GM12878 (cell line): ENCODE measurements at regions not wholly inside any gene's neighbourhood (a gene's known extent, or its start where the extent isn't known, plus 50 kb on each side); places are given as distances from the start of the nearest gene placed in this dataset.

Experiments used
- ATAC-seq: fragments of 200-7000 bp; cut with Tn5 transposase; 3 replicates; pipeline ENCODE4 v1.9.1; 2020; ENCODE audit warnings: mild to moderate bottlenecking, moderate library complexity
- BruUV-seq: library from RNA; stranded (reverse); fragments of 400-500 nt; replicated peaks from 2 replicates; lab custom pipeline; 2021; lab: Mats Ljungman, UMichigan
- CTCF ChIA-PET: fragments of 300-600 bp; sonication (Branson Sonifier 250); formaldehyde crosslinking; extraction: SDS; loops from one replicate; lab custom pipeline; 2021; ENCODE audit warnings: inconsistent platforms; lab: Yijun Ruan, JAX
- POLR2A ChIA-PET: fragments of 350-600 bp; formaldehyde crosslinking; extraction: SDS; loops from one replicate; lab custom pipeline; 2021; ENCODE audit warnings: inconsistent platforms; lab: Charles Lee
- RAD21 ChIA-PET: fragments of 300-600 bp; sonication (Branson Sonifier 250); formaldehyde crosslinking; loops from one replicate; lab custom pipeline; 2023; ENCODE audit warnings: antibody characterized with exemption; ENCODE audit not compliant: unreplicated experiment; lab: Charles Lee
- SMC1A ChIA-PET: fragments of 300-600 bp; sonication (Branson Sonifier 250); formaldehyde crosslinking; loops from one replicate; lab custom pipeline; 2023; ENCODE audit not compliant: unreplicated experiment, uncharacterized antibody; lab: Charles Lee
- DNase-seq: peaks from one replicate; pipeline ENCODE4 v3.0.0-alpha.2; 2011; ENCODE audit warnings: low read depth, low spot score
- FAIRE-seq: peaks from 3 replicates; lab custom pipeline; 2011; peaks lifted over from hg19 to GRCh38; lab: Jason Lieb, UNC
- H2AFZ ChIP-seq: 2 replicates; pipeline ENCODE4 v1.6.0; 2011; ENCODE audit warnings: low read depth, low read length, control low read depth; ENCODE audit not compliant: control insufficient read depth
- H3K27ac ChIP-seq: 2 replicates; pipeline ENCODE4 v1.5.1; 2011; ENCODE audit warnings: control low read depth; ENCODE audit not compliant: control insufficient read depth, insufficient read depth
- H3K27me3 ChIP-seq, 2 experiments: replicated peaks in 1 of 2; 2 replicates each; pipeline versions ENCODE4 v1.6.0 to v1.6.1; 2011; ENCODE audit warnings: low read length in 1 of 2; ENCODE audit not compliant: control insufficient read depth in 2 of 2, insufficient read depth in 2 of 2
- H3K36me3 ChIP-seq, 2 experiments: 2 replicates each; pipeline ENCODE4 v1.5.1; 2011; ENCODE audit warnings: low read length in 1 of 2; ENCODE audit not compliant: control insufficient read depth in 2 of 2, insufficient read depth in 2 of 2
- H3K4me1 ChIP-seq: 2 replicates; pipeline ENCODE4 v1.6.1; 2011; ENCODE audit warnings: mild to moderate bottlenecking, low read length, moderate library complexity, mixed read lengths; ENCODE audit not compliant: control insufficient read depth, insufficient read depth
- H3K4me2 ChIP-seq: 2 replicates; pipeline ENCODE4 v1.6.0; 2011; ENCODE audit warnings: control low read depth; ENCODE audit not compliant: control insufficient read depth, insufficient read depth
- H3K4me3 ChIP-seq: fragments of 200-600 bp; sonication (generic); 2 replicates; pipeline ENCODE4 v1.5.1; 2016
- H3K79me2 ChIP-seq: 2 replicates; pipeline ENCODE4 v1.6.0; 2011; ENCODE audit warnings: low read length; ENCODE audit not compliant: control insufficient read depth, insufficient read depth
- H3K9ac ChIP-seq: 2 replicates; pipeline ENCODE4 v1.8.0; 2011; ENCODE audit warnings: low read length, control low read depth, mixed read lengths; ENCODE audit not compliant: control insufficient read depth, insufficient read depth
- H3K9me3 ChIP-seq: replicated peaks from 3 replicates; pipeline ENCODE4 v1.5.1; 2011; ENCODE audit warnings: mild to moderate bottlenecking, low read length; ENCODE audit not compliant: control insufficient read depth, insufficient read depth
- H4K20me1 ChIP-seq: 2 replicates; pipeline ENCODE4 v1.6.0; 2011; ENCODE audit not compliant: control insufficient read depth, insufficient read depth
- BCL11A ChIP-seq: IDR thresholded peaks from 2 replicates; pipeline ENCODE4 v1.6.1; 2011; ENCODE audit warnings: low read depth, low read length
- CBX5 ChIP-seq: sonication (generic); IDR thresholded peaks from 2 replicates; pipeline ENCODE4 v1.6.1; 2016; ENCODE audit warnings: low read depth, moderate library complexity, mild to moderate bottlenecking, inconsistent platforms
- FOXK2 ChIP-seq: fragments of 450-650 bp; IDR thresholded peaks from 2 replicates; pipeline ENCODE4 v1.6.1; 2017; ENCODE audit warnings: mild to moderate bottlenecking, moderate library complexity
- GABPA ChIP-seq: IDR thresholded peaks from 2 replicates; pipeline ENCODE4 v1.6.1; 2014; ENCODE audit warnings: antibody characterized with exemption, low read depth, mild to moderate bottlenecking, inconsistent platforms
- GATAD2B ChIP-seq: fragments of 450-650 bp; conservative IDR thresholded peaks from 2 replicates; pipeline ENCODE4 v1.6.1; 2017; ENCODE audit warnings: low read depth, mild to moderate bottlenecking, moderate library complexity
- HDAC2 ChIP-seq: fragments of 200-600 bp; sonication (generic); IDR thresholded peaks from 2 replicates; pipeline ENCODE4 v1.6.1; 2017
- HDGF ChIP-seq: fragments of 450-650 bp; IDR thresholded peaks from 2 replicates; pipeline ENCODE4 v1.6.1; 2016; ENCODE audit warnings: antibody characterized with exemption
- KDM1A ChIP-seq: fragments of 200-600 bp; sonication (generic); IDR thresholded peaks from 2 replicates; pipeline ENCODE4 v1.6.1; 2016; ENCODE audit warnings: borderline replicate concordance
- MEF2B ChIP-seq: fragments of 450-650 bp; IDR thresholded peaks from 2 replicates; pipeline ENCODE4 v1.6.1; 2018; ENCODE audit warnings: mild to moderate bottlenecking, moderate library complexity; ENCODE audit not compliant: partially characterized antibody, poor library complexity, severe bottlenecking
- NFXL1 ChIP-seq: fragments of 450-650 bp; IDR thresholded peaks from 2 replicates; pipeline ENCODE4 v1.6.1; 2017; ENCODE audit warnings: antibody characterized with exemption, mild to moderate bottlenecking, borderline replicate concordance
- PAX5 ChIP-seq: IDR thresholded peaks from 2 replicates; pipeline ENCODE4 v1.6.1; 2011; ENCODE audit warnings: low read depth, low read length, borderline replicate concordance
- SREBF2 ChIP-seq: IDR thresholded peaks from 2 replicates; pipeline ENCODE4 v1.6.1; 2012; ENCODE audit warnings: mild to moderate bottlenecking, low read length
- USF2 ChIP-seq: IDR thresholded peaks from 2 replicates; pipeline ENCODE4 v1.6.1; 2011; ENCODE audit warnings: low read depth, low read length, improper control_type of control experiment, borderline replicate concordance
- YY1 ChIP-seq: IDR thresholded peaks from 2 replicates; pipeline ENCODE4 v1.6.1; 2011; ENCODE audit warnings: low read depth, mild to moderate bottlenecking, low read length
- ZBTB33 ChIP-seq: fragments of 450-650 bp; IDR thresholded peaks from 2 replicates; pipeline ENCODE4 v1.6.1; 2017; ENCODE audit warnings: mild to moderate bottlenecking
- ZNF384 ChIP-seq: IDR thresholded peaks from 2 replicates; pipeline ENCODE4 v1.6.1; 2012; ENCODE audit warnings: low read depth, mild to moderate bottlenecking, low read length, improper control_type of control experiment, borderline replicate concordance
- WGBS: methylation state at CpG from one replicate; pipeline ENCODE4 v1.1.6; 2016; ENCODE audit warnings: low lambda C conversion rate; ENCODE audit not compliant: insufficient replicate concordance, insufficient coverage; ENCODE audit errors: missing lambda C conversion rate; 5-methylcytosine and 5-hydroxymethylcytosine counted together
- in situ Hi-C: fragments of 300-500 bp; cut with MboI; formaldehyde crosslinking; loops from 9 replicates; pipeline ENCODE4 v1.14.3; 2018; ENCODE audit warnings: mixed read lengths
- intact Hi-C: fragments of 100-400 bp; cut with micrococcal nuclease; formaldehyde crosslinking; loops from one replicate; pipeline ENCODE4 v1.14.2; 2022; ENCODE audit not compliant: unreplicated experiment

DNA sequence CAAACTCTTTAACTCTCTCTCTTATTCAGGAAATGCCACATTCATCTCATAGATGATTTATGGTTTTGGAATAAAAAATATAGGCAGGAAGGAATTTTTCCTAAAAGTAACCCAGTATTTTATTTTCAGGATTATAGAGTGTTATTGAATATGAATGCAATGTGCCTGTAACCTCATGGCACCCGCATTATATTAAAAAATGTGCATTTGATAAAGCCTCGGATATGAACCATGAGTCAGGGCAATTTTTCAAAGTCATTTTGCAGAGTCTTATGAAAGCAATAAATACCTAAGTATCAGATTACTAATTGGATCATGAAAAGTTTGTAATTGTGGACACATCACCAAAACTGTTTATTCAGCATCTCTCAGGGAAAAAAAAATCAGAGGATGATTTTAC is 573.8 kb downstream of the TSN start:
- Histone ChIP-seq H2AFZ (no peak overlapping the region), H3K4me2 (no peak overlapping the region), H3K4me3 (no peak overlapping the region), H3K36me3 (no peaks in the 10 kb centered on the region), H3K27me3 (no peaks in the 10 kb centered on the region), H3K4me1 (no peaks in the 10 kb centered on the region), H3K9me3 (no peaks in the 10 kb centered on the region), H4K20me1 (no peaks in the 10 kb centered on the region), H3K27ac (no peak overlapping the region), H3K79me2 (no peaks in the 10 kb centered on the region), H3K9ac (no peak overlapping the region)
- ATAC-seq (no peak), FAIRE-seq (no peak), DNase-seq (no peak)
- no peak for TF ChIP-seq FOXK2
- TF ChIP-seq CBX5: no peak
- TF ChIP-seq GABPA: no peak
- TF ChIP-seq ZNF384: no peak
- TF ChIP-seq SREBF2: no peak
- no peak for TF ChIP-seq YY1
- intact Hi-C loops (no loop called here), in situ Hi-C loops (no loop called here)
- POLR2A ChIA-PET: no interaction called here
- SMC1A ChIA-PET: interaction anchor here (1.0 kb wide), 1 partner anchor 10 kb away, joined by 3 read pairs; no protein-coding TSS in a partner anchor
- RAD21 ChIA-PET: no interaction called here
- WGBS: 5% methylated on average over 2 of the region's 2 CpGs
- BruUV-seq: no TSS peak
- CTCF ChIA-PET: no interaction called here

- Histone ChIP-seq H3K27me3 (no peaks in the 10 kb centered on the region), H4K20me1 (no peaks in the 10 kb centered on the region), H3K9ac (no peak overlapping the region), H3K36me3 (no peaks in the 10 kb centered on the region), H3K9me3 (no peaks in the 10 kb centered on the region; the same call in 2 of the 3 replicates), H3K4me3 (no peak overlapping the region), H3K4me1 (no peaks in the 10 kb centered on the region), H3K79me2 (no peaks in the 10 kb centered on the region), H2AFZ (no peak overlapping the region), H3K27ac (no peak overlapping the region), H3K4me2 (no peak overlapping the region)
- RAD21 ChIA-PET: no interaction called here
- POLR2A ChIA-PET: no interaction called here
- DNase-seq: no peak
- 5% methylated on average over 2 of the region's 2 CpGs for WGBS
- in situ Hi-C loops (no loop called here), intact Hi-C loops (no loop called here)
- BruUV-seq: no TSS peak
- SMC1A ChIA-PET: no interaction called here
- no peak for ATAC-seq
- TF ChIP-seq ZBTB33: no peak
- TF ChIP-seq KDM1A: no peak
- no peak for TF ChIP-seq MEF2B
- TF ChIP-seq USF2: no peak
- no peak for TF ChIP-seq HDAC2
- TF ChIP-seq BCL11A: no peak
- no peak for TF ChIP-seq NFXL1
- TF ChIP-seq HDGF: no peak
- no peak for TF ChIP-seq GATAD2B
- no peak for TF ChIP-seq PAX5
- CTCF ChIA-PET: no interaction called here
- FAIRE-seq: no peak
These were observed 578.5 kb downstream of the TSN start for GRCh38 chr2:122333932-122334331.
